GM12878 (cell line): ENCODE measurements at regions not wholly inside any gene's neighbourhood (a gene's known extent, or its start where the extent isn't known, plus 50 kb on each side); places are given as distances from the start of the nearest gene placed in this dataset.

Experiments used
- ATAC-seq: fragments of 200-7000 bp; cut with Tn5 transposase; 3 replicates; pipeline ENCODE4 v1.9.1; 2020; ENCODE audit warnings: mild to moderate bottlenecking, moderate library complexity
- BruUV-seq: library from RNA; stranded (reverse); fragments of 400-500 nt; replicated peaks from 2 replicates; lab custom pipeline; 2021; lab: Mats Ljungman, UMichigan
- CTCF ChIA-PET: fragments of 300-600 bp; sonication (Branson Sonifier 250); formaldehyde crosslinking; extraction: SDS; loops from one replicate; lab custom pipeline; 2021; ENCODE audit warnings: inconsistent platforms; lab: Yijun Ruan, JAX
- POLR2A ChIA-PET: fragments of 350-600 bp; formaldehyde crosslinking; extraction: SDS; loops from one replicate; lab custom pipeline; 2021; ENCODE audit warnings: inconsistent platforms; lab: Charles Lee
- RAD21 ChIA-PET: fragments of 300-600 bp; sonication (Branson Sonifier 250); formaldehyde crosslinking; loops from one replicate; lab custom pipeline; 2023; ENCODE audit warnings: antibody characterized with exemption; ENCODE audit not compliant: unreplicated experiment; lab: Charles Lee
- SMC1A ChIA-PET: fragments of 300-600 bp; sonication (Branson Sonifier 250); formaldehyde crosslinking; loops from one replicate; lab custom pipeline; 2023; ENCODE audit not compliant: unreplicated experiment, uncharacterized antibody; lab: Charles Lee
- DNase-seq: peaks from one replicate; pipeline ENCODE4 v3.0.0-alpha.2; 2011; ENCODE audit warnings: low read depth, low spot score
- FAIRE-seq: peaks from 3 replicates; lab custom pipeline; 2011; peaks lifted over from hg19 to GRCh38; lab: Jason Lieb, UNC
- H2AFZ ChIP-seq: 2 replicates; pipeline ENCODE4 v1.6.0; 2011; ENCODE audit warnings: low read depth, low read length, control low read depth; ENCODE audit not compliant: control insufficient read depth
- H3K27ac ChIP-seq: 2 replicates; pipeline ENCODE4 v1.5.1; 2011; ENCODE audit warnings: control low read depth; ENCODE audit not compliant: control insufficient read depth, insufficient read depth
- H3K27me3 ChIP-seq, 2 experiments: replicated peaks in 1 of 2; 2 replicates each; pipeline versions ENCODE4 v1.6.0 to v1.6.1; 2011; ENCODE audit warnings: low read length in 1 of 2; ENCODE audit not compliant: control insufficient read depth in 2 of 2, insufficient read depth in 2 of 2
- H3K36me3 ChIP-seq, 2 experiments: 2 replicates each; pipeline ENCODE4 v1.5.1; 2011; ENCODE audit warnings: low read length in 1 of 2; ENCODE audit not compliant: control insufficient read depth in 2 of 2, insufficient read depth in 2 of 2
- H3K4me1 ChIP-seq: 2 replicates; pipeline ENCODE4 v1.6.1; 2011; ENCODE audit warnings: mild to moderate bottlenecking, low read length, moderate library complexity, mixed read lengths; ENCODE audit not compliant: control insufficient read depth, insufficient read depth
- H3K4me2 ChIP-seq: 2 replicates; pipeline ENCODE4 v1.6.0; 2011; ENCODE audit warnings: control low read depth; ENCODE audit not compliant: control insufficient read depth, insufficient read depth
- H3K4me3 ChIP-seq: fragments of 200-600 bp; sonication (generic); 2 replicates; pipeline ENCODE4 v1.5.1; 2016
- H3K79me2 ChIP-seq: 2 replicates; pipeline ENCODE4 v1.6.0; 2011; ENCODE audit warnings: low read length; ENCODE audit not compliant: control insufficient read depth, insufficient read depth
- H3K9ac ChIP-seq: 2 replicates; pipeline ENCODE4 v1.8.0; 2011; ENCODE audit warnings: low read length, control low read depth, mixed read lengths; ENCODE audit not compliant: control insufficient read depth, insufficient read depth
- H3K9me3 ChIP-seq: replicated peaks from 3 replicates; pipeline ENCODE4 v1.5.1; 2011; ENCODE audit warnings: mild to moderate bottlenecking, low read length; ENCODE audit not compliant: control insufficient read depth, insufficient read depth
- H4K20me1 ChIP-seq: 2 replicates; pipeline ENCODE4 v1.6.0; 2011; ENCODE audit not compliant: control insufficient read depth, insufficient read depth
- BMI1 ChIP-seq: fragments of 450-650 bp; IDR thresholded peaks from 2 replicates; pipeline ENCODE4 v1.6.1; 2016; ENCODE audit warnings: mild to moderate bottlenecking, moderate library complexity, borderline replicate concordance
- CEBPZ ChIP-seq: fragments of 150-350 bp; IDR thresholded peaks from 2 replicates; pipeline ENCODE4 v1.6.1; 2016; ENCODE audit warnings: low read depth, low read length
- DPF2 ChIP-seq: fragments of 450-650 bp; IDR thresholded peaks from 2 replicates; pipeline ENCODE4 v1.6.1; 2017; ENCODE audit warnings: mild to moderate bottlenecking
- EED ChIP-seq: sonication (generic); IDR thresholded peaks from 2 replicates; pipeline ENCODE4 v1.6.1; 2016; ENCODE audit warnings: antibody characterized with exemption, low read depth
- MLLT1 ChIP-seq: fragments of 450-650 bp; IDR thresholded peaks from 2 replicates; pipeline ENCODE4 v1.6.1; 2016; ENCODE audit warnings: mild to moderate bottlenecking
- MYC ChIP-seq: IDR thresholded peaks from 2 replicates; pipeline ENCODE4 v1.6.1; 2011; ENCODE audit warnings: mild to moderate bottlenecking, low read length, moderate library complexity, inconsistent platforms; ENCODE audit not compliant: insufficient read depth, insufficient replicate concordance, insufficient read length, severe bottlenecking
- RB1 ChIP-seq: fragments of 450-650 bp; formaldehyde crosslinking; IDR thresholded peaks from 2 replicates; pipeline ENCODE4 v1.6.1; 2017; ENCODE audit warnings: mild to moderate bottlenecking, borderline replicate concordance
- SREBF1 ChIP-seq: IDR thresholded peaks from 2 replicates; pipeline ENCODE4 v1.6.1; 2012; ENCODE audit warnings: mild to moderate bottlenecking, low read length
- STAT3 ChIP-seq: IDR thresholded peaks from 2 replicates; pipeline ENCODE4 v1.6.1; 2011; ENCODE audit warnings: low read depth, low read length, improper control_type of control experiment
- WGBS: methylation state at CpG from one replicate; pipeline ENCODE4 v1.1.6; 2016; ENCODE audit warnings: low lambda C conversion rate; ENCODE audit not compliant: insufficient replicate concordance, insufficient coverage; ENCODE audit errors: missing lambda C conversion rate; 5-methylcytosine and 5-hydroxymethylcytosine counted together
- in situ Hi-C: fragments of 300-500 bp; cut with MboI; formaldehyde crosslinking; loops from 9 replicates; pipeline ENCODE4 v1.14.3; 2018; ENCODE audit warnings: mixed read lengths
- intact Hi-C: fragments of 100-400 bp; cut with micrococcal nuclease; formaldehyde crosslinking; loops from one replicate; pipeline ENCODE4 v1.14.2; 2022; ENCODE audit not compliant: unreplicated experiment

GRCh38 chr16:65661558-65661957 is 539.7 kb upstream of the CDH11 start (continued):
- TF ChIP-seq RB1 (no peak), BMI1 (no peak), MLLT1 (no peak), DPF2 (no peak)

GRCh38 chr16:65660390-65660789 is 538.5 kb upstream of the CDH11 start:
- no peaks in the 10 kb centered on the region for H3K79me2 ChIP-seq
- no peak overlapping the region for H3K9ac ChIP-seq
- CTCF ChIA-PET: no interaction called here
- in situ Hi-C loops: no loop called here
- BruUV-seq: no TSS peak
- RAD21 ChIA-PET: no interaction called here
- 0% methylated on average over 5 of the region's 5 CpGs for WGBS
- H3K4me3 ChIP-seq: no peak overlapping the region
- no peak overlapping the region for H3K4me2 ChIP-seq
- SMC1A ChIA-PET: interaction anchor here (0.8 kb wide), 1 partner anchor 13 kb away, joined by 3 read pairs; no protein-coding TSS in a partner anchor
- H3K9me3 ChIP-seq: no peaks in the 10 kb centered on the region
- no peaks in the 10 kb centered on the region for H3K36me3 ChIP-seq
- no peak for DNase-seq
- H4K20me1 ChIP-seq: no peaks in the 10 kb centered on the region
- no peaks in the 10 kb centered on the region for H3K27me3 ChIP-seq
- H3K4me1 ChIP-seq: no peaks in the 10 kb centered on the region
- POLR2A ChIA-PET: no interaction called here
- H2AFZ ChIP-seq: no peak overlapping the region
- no peak for FAIRE-seq
- no peak for ATAC-seq
- H3K27ac ChIP-seq: no peak overlapping the region
- intact Hi-C loops: no loop called here
- TF ChIP-seq MYC: no peak
- TF ChIP-seq EED: no peak
- no peak for TF ChIP-seq SREBF1
- no peak for TF ChIP-seq STAT3
- TF ChIP-seq CEBPZ: no peak
